Central memory CD8-positive, alpha-beta T cell (primary cell): ENCODE measurements at regions not wholly inside any gene's neighbourhood (a gene's known extent, or its start where the extent isn't known, plus 50 kb on each side); places are given as distances from the start of the nearest gene placed in this dataset.
A peak's percentile ranks its signal among the peaks of the same experiment; 100 is the strongest.

Experiments
- ATAC-seq: fragments of 150-1000 bp; cut with Tn5 transposase; replicated peaks from 2 replicates; pipeline ENCODE4 v1.10.0; 2022; ENCODE audit warnings: mild to moderate bottlenecking, moderate FRiP score, moderate number of reproducible peaks; ENCODE audit not compliant: poor library complexity, severe bottlenecking; ENCODE audit errors: extremely low read depth
- DNase-seq, 2 donors: peaks; one replicate each; pipeline ENCODE4 v3.0.0; 2021; ENCODE audit warnings: low spot score in 2 of 2
- H3K27ac Mint-ChIP-seq: one replicate; pipeline ENCODE4 v1.8.0; 2022; ENCODE audit warnings: low read depth, mild to moderate bottlenecking, moderate library complexity, mixed read lengths
- H3K27me3 Mint-ChIP-seq: one replicate; pipeline ENCODE4 v1.8.0; 2022; ENCODE audit warnings: mixed read lengths
- H3K36me3 Mint-ChIP-seq: one replicate; pipeline ENCODE4 v1.8.0; 2022; ENCODE audit warnings: mild to moderate bottlenecking, moderate library complexity, mixed read lengths; ENCODE audit not compliant: insufficient read depth
- H3K4me1 Mint-ChIP-seq: one replicate; pipeline ENCODE4 v1.8.0; 2022; ENCODE audit warnings: mixed read lengths
- H3K4me3 Mint-ChIP-seq: one replicate; pipeline ENCODE4 v1.8.0; 2022; ENCODE audit warnings: mild to moderate bottlenecking, moderate library complexity, mixed read lengths
- H3K9me3 Mint-ChIP-seq: one replicate; pipeline ENCODE4 v1.8.0; 2022; ENCODE audit warnings: mixed read lengths

GRCh38 chr1:168452329-168452728 is 91.5 kb downstream of the XCL2 start:
- Mint-ChIP-seq H3K27me3 (no peaks in the 10 kb centered on the region), H3K4me3 (no peak overlapping the region), H3K4me1 (peaks cover 25% of the 10 kb centered on the region), H3K9me3 (no peaks in the 10 kb centered on the region), H3K27ac (peak overlapping the region; percentile 61), H3K36me3 (no peaks in the 10 kb centered on the region)
- DNase-seq = no peak
- no peak for ATAC-seq

- Mint-ChIP-seq H3K27me3 (no peaks in the 10 kb centered on the region), H3K9me3 (no peaks in the 10 kb centered on the region), H3K4me1 (peaks cover 54% of the 10 kb centered on the region), H3K4me3 (no peak overlapping the region), H3K27ac (no peak overlapping the region), H3K36me3 (peaks cover 5% of the 10 kb centered on the region)
- ATAC-seq (no peak), DNase-seq (no peak)
Observed at GRCh38 chr1:168447871-168448270, 95.9 kb downstream of the XCL2 start.

- ATAC-seq (no peak), DNase-seq (no peak)
- H3K4me3 Mint-ChIP-seq = no peak overlapping the region
- H3K9me3 Mint-ChIP-seq = no peaks in the 10 kb centered on the region
- H3K27ac Mint-ChIP-seq = no peak overlapping the region
- no peaks in the 10 kb centered on the region for H3K27me3 Mint-ChIP-seq
- H3K4me1 Mint-ChIP-seq = peaks cover 63% of the 10 kb centered on the region
- peaks cover 5% of the 10 kb centered on the region for H3K36me3 Mint-ChIP-seq
Observed at GRCh38 chr1:168446081-168446480, 97.7 kb downstream of the XCL2 start.

- Mint-ChIP-seq H3K4me1 (peaks cover 80% of the 10 kb centered on the region), H3K4me3 (peak overlapping the region; percentile 42), H3K27me3 (no peaks in the 10 kb centered on the region), H3K36me3 (peaks cover 5% of the 10 kb centered on the region), H3K27ac (peak overlapping the region; percentile 79), H3K9me3 (no peaks in the 10 kb centered on the region)
- peak; percentile 48 for ATAC-seq
- no peak for DNase-seq
Observed at GRCh38 chr1:168443899-168444298, 99.9 kb downstream of the XCL2 start.

GRCh38 chr1:168443356-168443755 is 100.4 kb downstream of the XCL2 start:
- peaks cover 5% of the 10 kb centered on the region for H3K36me3 Mint-ChIP-seq
- peak overlapping the region; percentile 79 for H3K27ac Mint-ChIP-seq
- H3K9me3 Mint-ChIP-seq = no peaks in the 10 kb centered on the region
- no peak for ATAC-seq
- H3K4me1 Mint-ChIP-seq = peaks cover 80% of the 10 kb centered on the region
- H3K27me3 Mint-ChIP-seq = no peaks in the 10 kb centered on the region
- H3K4me3 Mint-ChIP-seq = peak overlapping the region; percentile 42
- no peak for DNase-seq

GRCh38 chr1:168442931-168443330 is 100.9 kb downstream of the XCL2 start:
- H3K9me3 Mint-ChIP-seq = no peaks in the 10 kb centered on the region
- peaks cover 5% of the 10 kb centered on the region for H3K36me3 Mint-ChIP-seq
- H3K4me3 Mint-ChIP-seq = no peak overlapping the region
- peak overlapping the region; percentile 64 for H3K27ac Mint-ChIP-seq
- ATAC-seq (no peak), DNase-seq (no peak)
- peaks cover 82% of the 10 kb centered on the region for H3K4me1 Mint-ChIP-seq
- no peaks in the 10 kb centered on the region for H3K27me3 Mint-ChIP-seq

GRCh38 chr1:168441745-168442144 is 102.1 kb downstream of the XCL2 start:
- H3K27me3 Mint-ChIP-seq = no peaks in the 10 kb centered on the region
- peaks cover 5% of the 10 kb centered on the region for H3K36me3 Mint-ChIP-seq
- ATAC-seq (no peak), DNase-seq (no peak)
- H3K4me3 Mint-ChIP-seq = no peak overlapping the region
- H3K9me3 Mint-ChIP-seq = no peaks in the 10 kb centered on the region
- peak overlapping the region; percentile 64 for H3K27ac Mint-ChIP-seq
- H3K4me1 Mint-ChIP-seq = peaks cover 77% of the 10 kb centered on the region

GRCh38 chr1:168439456-168440375 is 104.1 kb downstream of the XCL2 start:
- H3K9me3 Mint-ChIP-seq = no peaks in the 10 kb centered on the region
- peak; percentile 91 for ATAC-seq
- H3K4me1 Mint-ChIP-seq = peaks cover 65% of the 10 kb centered on the region
- H3K27ac Mint-ChIP-seq = peak overlapping the region; percentile 86
- no peaks in the 10 kb centered on the region for H3K36me3 Mint-ChIP-seq
- no peaks in the 10 kb centered on the region for H3K27me3 Mint-ChIP-seq
- peak overlapping the region; percentile 70 for H3K4me3 Mint-ChIP-seq
- peak; percentile 76 to 81 for DNase-seq

GRCh38 chr1:168438626-168439025 is 105.2 kb downstream of the XCL2 start:
- Mint-ChIP-seq H3K36me3 (no peaks in the 10 kb centered on the region), H3K9me3 (no peaks in the 10 kb centered on the region), H3K27ac (peak overlapping the region; percentile 86), H3K4me1 (peaks cover 56% of the 10 kb centered on the region), H3K4me3 (peak overlapping the region; percentile 70), H3K27me3 (no peaks in the 10 kb centered on the region)
- ATAC-seq (no peak), DNase-seq (no peak)

- Mint-ChIP-seq H3K9me3 (no peaks in the 10 kb centered on the region), H3K4me3 (no peak overlapping the region), H3K4me1 (peaks cover 48% of the 10 kb centered on the region), H3K27ac (no peak overlapping the region), H3K27me3 (no peaks in the 10 kb centered on the region), H3K36me3 (no peaks in the 10 kb centered on the region)
- ATAC-seq (no peak), DNase-seq (no peak)
Observed at GRCh38 chr1:168437821-168438220, 106.0 kb downstream of the XCL2 start.

- ATAC-seq (no peak), DNase-seq (no peak)
- H3K36me3 Mint-ChIP-seq = no peaks in the 10 kb centered on the region
- H3K9me3 Mint-ChIP-seq = no peaks in the 10 kb centered on the region
- no peak overlapping the region for H3K4me3 Mint-ChIP-seq
- H3K27me3 Mint-ChIP-seq = no peaks in the 10 kb centered on the region
- no peak overlapping the region for H3K27ac Mint-ChIP-seq
- peaks cover 33% of the 10 kb centered on the region for H3K4me1 Mint-ChIP-seq
Observed at GRCh38 chr1:168435439-168435838, 108.4 kb downstream of the XCL2 start.

- DNase-seq (no peak), ATAC-seq (no peak)
- Mint-ChIP-seq H3K36me3 (no peaks in the 10 kb centered on the region), H3K4me3 (no peak overlapping the region), H3K27ac (no peak overlapping the region), H3K4me1 (peaks cover 14% of the 10 kb centered on the region), H3K9me3 (no peaks in the 10 kb centered on the region), H3K27me3 (no peaks in the 10 kb centered on the region)
Observed at GRCh38 chr1:168433238-168433637, 110.6 kb downstream of the XCL2 start.

GRCh38 chr1:168431882-168432281 is 111.9 kb downstream of the XCL2 start:
- Mint-ChIP-seq H3K9me3 (no peaks in the 10 kb centered on the region), H3K4me3 (no peak overlapping the region), H3K4me1 (peaks cover 16% of the 10 kb centered on the region), H3K36me3 (no peaks in the 10 kb centered on the region), H3K27me3 (no peaks in the 10 kb centered on the region), H3K27ac (peak overlapping the region; percentile 47)
- ATAC-seq (no peak), DNase-seq (no peak)
